SIG-M5 treated with dmso at 0.1 percent for 504 hours (cell line): ENCODE measurements at regions not wholly inside any gene's neighbourhood (a gene's known extent, or its start where the extent isn't known, plus 50 kb on each side); places are given as distances from the start of the nearest gene placed in this dataset.
"Not testable (repeated sequence)": the region's sequence is repeated elsewhere in the genome, so short reads cannot be mapped to it uniquely, and the experiment has no call there.

Experiments
- DNase-seq: peaks from one replicate; lab custom pipeline; 2025; ENCODE audit not compliant: unreplicated experiment; lab: John Stamatoyannopoulos, UW

- DNase-seq: not testable (repeated sequence)
These were observed 357.3 kb upstream of the WSB1 start for GRCh38 chr17:26936645-26937044.

- not testable (repeated sequence) for DNase-seq
These were observed 356.1 kb upstream of the WSB1 start for GRCh38 chr17:26937750-26938322.

GRCh38 chr17:26939755-26940154 is 354.2 kb upstream of the WSB1 start:
- not testable (repeated sequence) for DNase-seq

- DNase-seq: not testable (repeated sequence)
These were observed 353.3 kb upstream of the WSB1 start for GRCh38 chr17:26940587-26940986.

GRCh38 chr17:26962255-26963162 is 331.4 kb upstream of the WSB1 start:
- DNase-seq: no peak

GRCh38 chr17:26963163-26963503 is 330.8 kb upstream of the WSB1 start:
- DNase-seq: no peak

GRCh38 chr17:26965898-26966624 is 327.9 kb upstream of the WSB1 start:
- DNase-seq: not testable (repeated sequence)

GRCh38 chr17:26966625-26967179 is 327.2 kb upstream of the WSB1 start:
- DNase-seq: not testable (repeated sequence)

GRCh38 chr17:26981845-26982425 is 312.0 kb upstream of the WSB1 start:
- DNase-seq: not testable (repeated sequence)

GRCh38 chr17:26982563-26982962 is 311.4 kb upstream of the WSB1 start:
- DNase-seq: not testable (repeated sequence)

- DNase-seq: not testable (repeated sequence)
These were observed 306.1 kb upstream of the WSB1 start for GRCh38 chr17:26987851-26988250.

GRCh38 chr17:26994648-26995047 is 299.3 kb upstream of the WSB1 start:
- not testable (repeated sequence) for DNase-seq

- not testable (repeated sequence) for DNase-seq
These were observed 297.6 kb upstream of the WSB1 start for GRCh38 chr17:26996146-26996916.

GRCh38 chr17:27007734-27008531 is 286.0 kb upstream of the WSB1 start:
- not testable (repeated sequence) for DNase-seq

- DNase-seq: no peak
These were observed 284.8 kb upstream of the WSB1 start for GRCh38 chr17:27009087-27009486.

- DNase-seq: not testable (repeated sequence)
These were observed 283.8 kb upstream of the WSB1 start for GRCh38 chr17:27010138-27010537.

- DNase-seq: not testable (repeated sequence)
These were observed 263.4 kb upstream of the WSB1 start for GRCh38 chr17:27030552-27030951.

- DNase-seq: no peak
These were observed 255.2 kb upstream of the WSB1 start for GRCh38 chr17:27038676-27039075.

GRCh38 chr17:27045039-27045438 is 248.9 kb upstream of the WSB1 start:
- not testable (repeated sequence) for DNase-seq
